H9 (cell line): ENCODE measurements at regions not wholly inside any gene's neighbourhood (a gene's known extent, or its start where the extent isn't known, plus 50 kb on each side); places are given as distances from the start of the nearest gene placed in this dataset.

Experiments used
- DNase-seq: peaks from one replicate; pipeline ENCODE4 v3.0.0-alpha.2; 2017
- H2AFZ ChIP-seq: one replicate; pipeline ENCODE4 v1.6.1; 2013; ENCODE audit warnings: mild to moderate bottlenecking, low read length, control low read depth, moderate library complexity
- H2AK5ac ChIP-seq: 2 replicates; pipeline ENCODE4 v1.6.1; 2013; ENCODE audit warnings: low read length, control low read depth, mixed read lengths; ENCODE audit not compliant: insufficient read length
- H2BK120ac ChIP-seq: one replicate; pipeline ENCODE4 v1.6.1; 2013; ENCODE audit warnings: low read depth, mild to moderate bottlenecking, low read length, control low read depth, inconsistent platforms; ENCODE audit not compliant: poor library complexity, severe bottlenecking
- H2BK12ac ChIP-seq: 2 replicates; pipeline ENCODE4 v1.6.1; 2013; ENCODE audit warnings: low read length, control low read depth, mixed read lengths, low read depth; ENCODE audit not compliant: insufficient read length
- H2BK15ac ChIP-seq: 2 replicates; pipeline ENCODE4 v1.6.1; 2013; ENCODE audit warnings: low read depth, low read length, control low read depth
- H2BK20ac ChIP-seq: one replicate; pipeline ENCODE4 v1.6.1; 2013; ENCODE audit warnings: low read depth, mild to moderate bottlenecking, low read length, control low read depth, inconsistent platforms; ENCODE audit not compliant: poor library complexity, severe bottlenecking
- H2BK5ac ChIP-seq: 2 replicates; pipeline ENCODE4 v1.6.1; 2013; ENCODE audit warnings: low read length, control low read depth, mixed read lengths; ENCODE audit not compliant: insufficient read length
- H3K14ac ChIP-seq: 2 replicates; pipeline ENCODE4 v1.6.1; 2013; ENCODE audit warnings: low read length, control low read depth; ENCODE audit not compliant: insufficient read depth
- H3K18ac ChIP-seq: 2 replicates; pipeline ENCODE4 v1.6.1; 2013; ENCODE audit warnings: low read depth, mild to moderate bottlenecking, mixed read lengths, low read length, control low read depth; ENCODE audit not compliant: insufficient read length
- H3K23ac ChIP-seq: 2 replicates; pipeline ENCODE4 v1.6.1; 2013; ENCODE audit warnings: low read length, control low read depth, mixed read lengths, low read depth; ENCODE audit not compliant: insufficient read length
- H3K23me2 ChIP-seq: 2 replicates; pipeline ENCODE4 v1.6.1; 2013; ENCODE audit warnings: low read depth, mild to moderate bottlenecking, mixed read lengths, low read length, control low read depth; ENCODE audit not compliant: insufficient read length, poor library complexity, severe bottlenecking
- H3K27ac ChIP-seq: 2 replicates; pipeline ENCODE4 v1.5.1; 2013; ENCODE audit warnings: low read length, control low read depth, mixed read lengths, low read depth; ENCODE audit not compliant: insufficient read length
- H3K27me3 ChIP-seq: 2 replicates; pipeline ENCODE4 v1.6.1; 2013; ENCODE audit warnings: low read length, control low read depth, inconsistent platforms; ENCODE audit not compliant: insufficient read depth
- H3K4ac ChIP-seq: 2 replicates; pipeline ENCODE4 v1.6.1; 2013; ENCODE audit warnings: low read depth, mild to moderate bottlenecking, control low read depth, inconsistent platforms, low read length, moderate library complexity
- H3K4me1 ChIP-seq: 2 replicates; pipeline ENCODE4 v1.6.1; 2013; ENCODE audit warnings: low read length, control low read depth, inconsistent platforms; ENCODE audit not compliant: insufficient read depth
- H3K4me2 ChIP-seq: 2 replicates; pipeline ENCODE4 v1.6.1; 2013; ENCODE audit warnings: low read length, control low read depth, mixed read lengths; ENCODE audit not compliant: insufficient read length, insufficient read depth
- H3K56ac ChIP-seq: 2 replicates; pipeline ENCODE4 v1.6.1; 2013; ENCODE audit warnings: low read depth, mild to moderate bottlenecking, mixed read lengths, low read length, control low read depth; ENCODE audit not compliant: insufficient read length
- H3K79me1 ChIP-seq: 2 replicates; pipeline ENCODE4 v1.6.1; 2013; ENCODE audit warnings: low read depth, mild to moderate bottlenecking, moderate library complexity, low read length, control low read depth, inconsistent platforms; ENCODE audit not compliant: insufficient read depth, poor library complexity, severe bottlenecking
- H3K79me2 ChIP-seq: 2 replicates; pipeline ENCODE4 v1.6.1; 2013; ENCODE audit warnings: low read length, control low read depth, inconsistent platforms; ENCODE audit not compliant: insufficient read depth
- H3K9ac ChIP-seq: 2 replicates; pipeline ENCODE4 v1.6.1; 2013; ENCODE audit warnings: low read length, control low read depth, mixed read lengths; ENCODE audit not compliant: insufficient read length; ENCODE audit errors: extremely low read depth
- H3K9me3 ChIP-seq: one replicate; pipeline ENCODE4 v1.6.1; 2013; ENCODE audit warnings: low read depth, low read length, inconsistent platforms; ENCODE audit not compliant: control insufficient read depth
- H3T11ph ChIP-seq: one replicate; pipeline ENCODE4 v1.6.1; 2013; ENCODE audit warnings: mild to moderate bottlenecking, low read length, control low read depth, inconsistent platforms
- H4K20me1 ChIP-seq: one replicate; pipeline ENCODE4 v1.6.1; 2013; ENCODE audit not compliant: control insufficient read depth, insufficient read length, insufficient read depth
- H4K5ac ChIP-seq: 2 replicates; pipeline ENCODE4 v1.6.1; 2013; ENCODE audit warnings: low read depth, mild to moderate bottlenecking, mixed read lengths, low read length, control low read depth; ENCODE audit not compliant: insufficient read length
- H4K8ac ChIP-seq: replicated peaks from 2 replicates; pipeline ENCODE4 v1.6.1; 2013; ENCODE audit warnings: low read length, control low read depth, mixed read lengths, low read depth; ENCODE audit not compliant: insufficient read length
- H4K91ac ChIP-seq: 2 replicates; pipeline ENCODE4 v1.6.1; 2013; ENCODE audit warnings: low read depth, mild to moderate bottlenecking, moderate library complexity, mixed read lengths, low read length, control low read depth; ENCODE audit not compliant: insufficient read length
- H3K27ac Mint-ChIP-seq, 3 experiments: 2 replicates in 2 of 3; 3 replicates in 1 of 3; pipeline ENCODE4 v1.8.0; 2020 to 2021; ENCODE audit warnings: mixed read lengths in 3 of 3, mild to moderate bottlenecking in 1 of 3, moderate library complexity in 1 of 3
- H3K27me3 Mint-ChIP-seq: 2 replicates; pipeline ENCODE4 v1.8.0; 2021; ENCODE audit warnings: low read depth, mild to moderate bottlenecking, moderate library complexity, mixed read lengths
- H3K36me3 Mint-ChIP-seq, 3 experiments: 2 replicates in 2 of 3; 3 replicates in 1 of 3; pipeline ENCODE4 v1.8.0; 2020 to 2021; ENCODE audit warnings: low read depth in 3 of 3, mixed read lengths in 3 of 3; ENCODE audit not compliant: insufficient read depth in 1 of 3
- H3K4me1 Mint-ChIP-seq, 2 experiments: 2 replicates each; pipeline ENCODE4 v1.8.0; 2020; ENCODE audit warnings: mixed read lengths in 2 of 2
- H3K4me3 Mint-ChIP-seq, 2 experiments: 2 replicates in 1 of 2; 3 replicates in 1 of 2; pipeline ENCODE4 v1.8.0; 2020 to 2021; ENCODE audit warnings: mild to moderate bottlenecking in 2 of 2, mixed read lengths in 2 of 2, moderate library complexity in 1 of 2
- H3K9me3 Mint-ChIP-seq, 2 experiments: 2 replicates in 1 of 2; 3 replicates in 1 of 2; pipeline ENCODE4 v1.8.0; 2020; ENCODE audit warnings: mild to moderate bottlenecking in 2 of 2, mixed read lengths in 2 of 2, moderate library complexity in 1 of 2
- CTCF ChIP-seq: fragments of 200-600 bp; sonication (generic); conservative IDR thresholded peaks from 3 replicates; pipeline ENCODE4 v1.8.0; 2021; ENCODE audit warnings: antibody characterized with exemption, mild to moderate bottlenecking
- WGBS: extraction: QIAGEN DNeasy Blood & Tissue Kit; methylation state at CpG from one replicate; pipeline ENCODE4 v1.1.7; 2013; ENCODE audit warnings: missing lambda C conversion rate, low lambda C conversion rate, mixed read lengths; ENCODE audit not compliant: insufficient read length; ENCODE audit errors: extremely low coverage; 5-methylcytosine and 5-hydroxymethylcytosine counted together

GRCh38 chr2:21306235-21306634 lies 182.5 kb downstream of the TDRD15 start:
- H3K4me2 ChIP-seq: no peak overlapping the region
- no peak overlapping the region for H3K27ac ChIP-seq
- no peaks in the 10 kb centered on the region for H3K79me1 ChIP-seq
- H2BK12ac ChIP-seq: no peak overlapping the region
- H3K79me2 ChIP-seq: no peaks in the 10 kb centered on the region
- H4K91ac ChIP-seq: no peak overlapping the region
- no peak overlapping the region for H3K14ac ChIP-seq
- DNase-seq: no peak
- no peaks in the 10 kb centered on the region for H3K27me3 ChIP-seq
- no peaks in the 10 kb centered on the region for H3K27me3 Mint-ChIP-seq
- H2AFZ ChIP-seq: no peak overlapping the region
- H2BK15ac ChIP-seq: no peak overlapping the region
- no peak overlapping the region for H3K18ac ChIP-seq
- no CpG with 5 or more reads among the region's 2 CpGs for WGBS
- H2BK120ac ChIP-seq: no peak overlapping the region
- H3K36me3 Mint-ChIP-seq: no peaks in the 10 kb centered on the region
- no peak overlapping the region for H3K27ac Mint-ChIP-seq
- H3K23ac ChIP-seq: no peak overlapping the region
- H4K20me1 ChIP-seq: no peaks in the 10 kb centered on the region
- H2BK20ac ChIP-seq: no peak overlapping the region
- no peak for TF ChIP-seq CTCF
- H3T11ph ChIP-seq: no peak overlapping the region
- H3K4ac ChIP-seq: no peak overlapping the region
- no peak overlapping the region for H4K8ac ChIP-seq
- no peaks in the 10 kb centered on the region for H3K4me1 ChIP-seq
- H3K23me2 ChIP-seq: no peaks in the 10 kb centered on the region
- no peaks in the 10 kb centered on the region for H3K9me3 ChIP-seq
- H3K4me3 Mint-ChIP-seq: no peak overlapping the region
- H2AK5ac ChIP-seq: no peak overlapping the region
- H3K4me1 Mint-ChIP-seq: no peaks in the 10 kb centered on the region
- no peaks in the 10 kb centered on the region for H3K9me3 Mint-ChIP-seq
- no peak overlapping the region for H3K9ac ChIP-seq
- H3K56ac ChIP-seq: no peak overlapping the region
- no peak overlapping the region for H2BK5ac ChIP-seq
- no peak overlapping the region for H4K5ac ChIP-seq
